Astrocyte (in vitro differentiated cells and primary cell): ENCODE measurements at regions not wholly inside any gene's neighbourhood (a gene's known extent, or its start where the extent isn't known, plus 50 kb on each side); places are given as distances from the start of the nearest gene placed in this dataset.

ENCODE experiments used
- DNase-seq: peaks from one replicate; pipeline ENCODE4 v3.0.0-alpha.2; 2010; ENCODE audit warnings: low read depth
- FAIRE-seq: peaks from 2 replicates; lab custom pipeline; 2011; peaks lifted over from hg19 to GRCh38; lab: Jason Lieb, UNC
- H2AFZ ChIP-seq: 2 replicates; pipeline ENCODE4 v1.6.0; 2012; ENCODE audit warnings: low read depth, low read length, inconsistent platforms
- H3K27ac ChIP-seq: 2 replicates; pipeline ENCODE4 v1.5.1; 2011; ENCODE audit warnings: low read depth, low read length, inconsistent platforms
- H3K27me3 ChIP-seq: 2 replicates; pipeline ENCODE4 v1.6.0; 2011; ENCODE audit warnings: low read length, inconsistent platforms; ENCODE audit not compliant: insufficient read depth
- H3K36me3 ChIP-seq: 2 replicates; pipeline ENCODE4 v1.5.1; 2011; ENCODE audit warnings: low read length, inconsistent platforms; ENCODE audit not compliant: insufficient read depth
- H3K4me1 ChIP-seq: 2 replicates; pipeline ENCODE4 v1.5.1; 2011; ENCODE audit warnings: low read length, inconsistent platforms; ENCODE audit not compliant: insufficient read depth
- H3K4me2 ChIP-seq: 2 replicates; pipeline ENCODE4 v1.6.0; 2012; ENCODE audit warnings: low read length, inconsistent platforms
- H3K4me3 ChIP-seq: 2 replicates; pipeline ENCODE4 v1.5.1; 2011; ENCODE audit warnings: low read depth, mild to moderate bottlenecking, low read length, inconsistent platforms; ENCODE audit not compliant: insufficient read depth
- H3K79me2 ChIP-seq: 2 replicates; pipeline ENCODE4 v1.6.0; 2012; ENCODE audit warnings: mild to moderate bottlenecking, low read length, inconsistent platforms; ENCODE audit not compliant: insufficient read depth
- H3K9ac ChIP-seq: 2 replicates; pipeline ENCODE4 v1.6.0; 2012; ENCODE audit warnings: mild to moderate bottlenecking, low read length, inconsistent platforms
- H3K9me3 ChIP-seq: 2 replicates; pipeline ENCODE4 v1.5.1; 2012; ENCODE audit warnings: low read depth, mild to moderate bottlenecking, low read length, inconsistent platforms; ENCODE audit not compliant: insufficient read depth
- H4K20me1 ChIP-seq: 2 replicates; pipeline ENCODE4 v1.6.0; 2012; ENCODE audit warnings: low read length, inconsistent platforms; ENCODE audit not compliant: insufficient read depth
- H3K27ac Mint-ChIP-seq: one replicate; pipeline ENCODE4 v1.8.0; 2021; ENCODE audit warnings: mild to moderate bottlenecking, mixed read lengths; ENCODE audit not compliant: unreplicated experiment
- H3K27me3 Mint-ChIP-seq: one replicate; pipeline ENCODE4 v1.8.0; 2021; ENCODE audit warnings: low read depth, mixed read lengths; ENCODE audit not compliant: unreplicated experiment
- H3K36me3 Mint-ChIP-seq: one replicate; pipeline ENCODE4 v1.8.0; 2021; ENCODE audit warnings: low read depth, mixed read lengths; ENCODE audit not compliant: unreplicated experiment
- H3K4me1 Mint-ChIP-seq: one replicate; pipeline ENCODE4 v1.8.0; 2021; ENCODE audit warnings: low read depth, mixed read lengths; ENCODE audit not compliant: unreplicated experiment
- H3K4me3 Mint-ChIP-seq: one replicate; pipeline ENCODE4 v1.8.0; 2021; ENCODE audit warnings: mild to moderate bottlenecking, moderate library complexity, mixed read lengths; ENCODE audit not compliant: unreplicated experiment
- H3K9me3 Mint-ChIP-seq: one replicate; pipeline ENCODE4 v1.8.0; 2021; ENCODE audit warnings: mild to moderate bottlenecking, mixed read lengths; ENCODE audit not compliant: unreplicated experiment
- EZH2 ChIP-seq: IDR thresholded peaks from 2 replicates; pipeline ENCODE4 v1.6.1; 2012; ENCODE audit warnings: mild to moderate bottlenecking, low read length, inconsistent platforms; ENCODE audit not compliant: insufficient read depth
- TF ChIP-seq, protein P1 (sequence below): IDR thresholded peaks from 2 replicates; pipeline ENCODE4 v1.5.1; 2011; ENCODE audit warnings: low read depth, mild to moderate bottlenecking, inconsistent platforms, low read length, moderate library complexity; ENCODE audit not compliant: insufficient read depth

DNA sequence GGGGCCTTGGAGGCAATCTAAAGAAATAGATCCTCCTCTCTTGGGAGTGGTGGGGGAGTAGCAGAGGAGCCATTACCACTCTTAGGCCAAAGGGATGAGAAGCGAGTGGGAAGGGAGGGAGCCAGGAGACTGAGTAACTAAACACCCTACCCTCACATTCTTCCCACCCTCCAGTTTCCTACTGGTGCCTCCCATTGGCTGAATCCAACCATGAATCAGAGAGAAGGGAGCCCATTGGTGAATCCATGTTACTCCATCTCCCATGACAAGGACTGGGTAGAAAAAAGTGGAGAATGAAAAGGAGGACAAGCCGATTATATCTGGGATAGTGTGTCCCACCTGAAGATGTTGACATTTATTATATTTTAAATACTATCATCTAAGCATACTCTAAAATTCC lies 76.8 kb upstream of the LHX5 start:
- DNase-seq (no peak), FAIRE-seq (no peak)
- peaks cover 26% of the 10 kb centered on the region for H3K27me3 Mint-ChIP-seq
- no peak overlapping the region for H3K27ac Mint-ChIP-seq
- Histone ChIP-seq H2AFZ (no peak overlapping the region), H3K27me3 (no peaks in the 10 kb centered on the region), H3K9me3 (no peaks in the 10 kb centered on the region), H3K27ac (no peak overlapping the region), H3K4me2 (no peak overlapping the region), H3K9ac (no peak overlapping the region), H3K79me2 (no peaks in the 10 kb centered on the region), H3K4me3 (no peak overlapping the region), H3K4me1 (no peaks in the 10 kb centered on the region), H3K36me3 (no peaks in the 10 kb centered on the region), H4K20me1 (no peaks in the 10 kb centered on the region)
- no peak overlapping the region for H3K4me3 Mint-ChIP-seq
- TF ChIP-seq EZH2: no peak
- TF ChIP-seq, protein P1, sequence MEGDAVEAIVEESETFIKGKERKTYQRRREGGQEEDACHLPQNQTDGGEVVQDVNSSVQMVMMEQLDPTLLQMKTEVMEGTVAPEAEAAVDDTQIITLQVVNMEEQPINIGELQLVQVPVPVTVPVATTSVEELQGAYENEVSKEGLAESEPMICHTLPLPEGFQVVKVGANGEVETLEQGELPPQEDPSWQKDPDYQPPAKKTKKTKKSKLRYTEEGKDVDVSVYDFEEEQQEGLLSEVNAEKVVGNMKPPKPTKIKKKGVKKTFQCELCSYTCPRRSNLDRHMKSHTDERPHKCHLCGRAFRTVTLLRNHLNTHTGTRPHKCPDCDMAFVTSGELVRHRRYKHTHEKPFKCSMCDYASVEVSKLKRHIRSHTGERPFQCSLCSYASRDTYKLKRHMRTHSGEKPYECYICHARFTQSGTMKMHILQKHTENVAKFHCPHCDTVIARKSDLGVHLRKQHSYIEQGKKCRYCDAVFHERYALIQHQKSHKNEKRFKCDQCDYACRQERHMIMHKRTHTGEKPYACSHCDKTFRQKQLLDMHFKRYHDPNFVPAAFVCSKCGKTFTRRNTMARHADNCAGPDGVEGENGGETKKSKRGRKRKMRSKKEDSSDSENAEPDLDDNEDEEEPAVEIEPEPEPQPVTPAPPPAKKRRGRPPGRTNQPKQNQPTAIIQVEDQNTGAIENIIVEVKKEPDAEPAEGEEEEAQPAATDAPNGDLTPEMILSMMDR: no peak
- H3K9me3 Mint-ChIP-seq: peaks cover 5% of the 10 kb centered on the region
- H3K36me3 Mint-ChIP-seq: no peaks in the 10 kb centered on the region
- no peaks in the 10 kb centered on the region for H3K4me1 Mint-ChIP-seq

DNA sequence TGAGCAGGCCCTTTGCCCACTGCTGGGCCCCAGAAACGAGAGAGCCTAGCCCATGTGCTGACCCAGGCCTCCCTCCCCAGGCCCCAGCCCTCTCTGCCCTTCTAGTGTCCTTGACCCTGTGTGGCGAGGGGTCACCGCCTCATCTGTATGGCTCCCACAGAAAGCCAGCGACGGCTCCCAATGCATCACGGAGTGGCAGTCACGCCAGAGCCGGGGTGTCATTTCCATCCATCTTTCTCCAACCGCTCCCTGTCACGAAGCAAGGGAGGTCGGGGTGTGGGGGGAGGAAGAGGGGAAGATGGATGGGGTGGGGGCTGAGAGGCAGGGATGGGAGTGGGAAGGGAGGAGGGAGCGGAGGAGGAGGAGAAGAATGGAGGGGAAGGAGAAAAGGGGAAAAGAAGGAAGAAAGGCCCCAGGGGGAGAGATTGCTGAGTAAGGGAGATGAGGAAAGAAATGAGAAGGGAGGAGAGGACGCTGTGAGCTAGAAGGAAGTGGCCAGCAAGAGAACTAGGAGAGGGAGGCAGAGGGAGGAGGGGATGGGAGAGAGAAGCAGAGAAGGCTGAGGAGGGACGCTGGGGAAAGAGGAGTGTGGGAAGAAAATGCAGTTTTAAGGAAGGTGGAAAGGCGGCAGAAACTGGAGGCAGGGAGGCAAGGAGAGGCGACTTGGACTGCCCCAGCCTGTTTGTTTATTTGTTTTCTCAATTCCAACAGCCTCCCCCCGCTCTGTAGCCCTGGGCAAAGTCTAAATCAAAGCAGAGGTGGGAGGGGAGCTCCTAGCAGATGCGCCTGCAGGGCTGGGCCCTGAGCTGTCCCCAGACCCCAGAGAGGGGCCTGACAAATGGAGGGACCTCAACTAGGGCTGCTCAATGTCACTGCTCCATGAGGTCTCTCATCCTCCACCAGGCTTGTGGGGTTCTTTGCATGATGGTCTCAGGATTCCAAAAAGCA lies 75.5 kb upstream of the LHX5 start:
- no peaks in the 10 kb centered on the region for H3K4me1 Mint-ChIP-seq
- DNase-seq (no peak), FAIRE-seq (no peak)
- H3K27me3 Mint-ChIP-seq: peaks cover 30% of the 10 kb centered on the region
- H3K9me3 ChIP-seq: no peaks in the 10 kb centered on the region
- no peak overlapping the region for H3K4me3 ChIP-seq
- H3K27me3 ChIP-seq: no peaks in the 10 kb centered on the region
- H3K79me2 ChIP-seq: no peaks in the 10 kb centered on the region
- no peak overlapping the region for H2AFZ ChIP-seq
- H4K20me1 ChIP-seq: no peaks in the 10 kb centered on the region
- no peak overlapping the region for H3K9ac ChIP-seq
- H3K27ac ChIP-seq: no peak overlapping the region
- H3K4me2 ChIP-seq: no peak overlapping the region
- H3K36me3 ChIP-seq: no peaks in the 10 kb centered on the region
- peaks cover 3% of the 10 kb centered on the region for H3K9me3 Mint-ChIP-seq
- no peaks in the 10 kb centered on the region for H3K36me3 Mint-ChIP-seq
- H3K27ac Mint-ChIP-seq: no peak overlapping the region
- no peak for TF ChIP-seq EZH2
- TF ChIP-seq, protein P1: no peak
- no peaks in the 10 kb centered on the region for H3K4me1 ChIP-seq
- H3K4me3 Mint-ChIP-seq: no peak overlapping the region

DNA sequence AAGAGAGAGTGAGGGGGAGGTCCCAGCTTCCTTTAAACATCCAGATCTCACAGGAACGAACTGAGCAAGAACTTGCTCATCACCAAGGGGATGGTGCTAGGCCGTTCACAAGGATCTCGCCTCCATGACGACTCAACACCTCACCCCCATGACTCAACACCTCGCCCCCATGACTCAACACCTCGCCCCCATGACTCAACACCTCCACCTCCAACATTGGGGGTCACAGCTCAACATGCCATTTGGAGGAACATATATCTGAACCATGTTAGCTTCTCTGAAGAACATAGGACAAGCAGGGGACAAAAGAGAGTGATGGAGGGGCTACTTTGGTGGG lies 66.0 kb upstream of the LHX5 start:
- no peaks in the 10 kb centered on the region for H3K36me3 Mint-ChIP-seq
- no peak overlapping the region for H3K4me3 Mint-ChIP-seq
- Histone ChIP-seq H4K20me1 (no peaks in the 10 kb centered on the region), H3K79me2 (no peaks in the 10 kb centered on the region), H3K27me3 (no peaks in the 10 kb centered on the region), H2AFZ (no peak overlapping the region), H3K4me1 (no peaks in the 10 kb centered on the region), H3K9ac (no peak overlapping the region), H3K27ac (no peak overlapping the region), H3K9me3 (no peaks in the 10 kb centered on the region), H3K4me2 (no peak overlapping the region), H3K4me3 (no peak overlapping the region), H3K36me3 (no peaks in the 10 kb centered on the region)
- H3K27ac Mint-ChIP-seq: no peak overlapping the region
- DNase-seq (no peak), FAIRE-seq (no peak)
- H3K4me1 Mint-ChIP-seq: peaks cover 2% of the 10 kb centered on the region
- TF ChIP-seq, protein P1: no peak
- TF ChIP-seq EZH2: no peak
- H3K9me3 Mint-ChIP-seq: peaks cover 19% of the 10 kb centered on the region
- peaks cover 49% of the 10 kb centered on the region for H3K27me3 Mint-ChIP-seq
